A549 (cell line): ENCODE measurements at regions not wholly inside any gene's neighbourhood (a gene's known extent, or its start where the extent isn't known, plus 50 kb on each side); places are given as distances from the start of the nearest gene placed in this dataset.

Experiments used
- ATAC-seq, 2 experiments: fragments of 200-7000 bp in 1 of 2; fragments of >200 bp in 1 of 2; cut with Nextera tagmentation in 1 of 2; cut with Tn5 transposase in 1 of 2; 3 replicates each; pipeline versions ENCODE4 v1.8.0 to v1.9.1; 2018 to 2020; ENCODE audit warnings: mild to moderate bottlenecking in 1 of 2, moderate library complexity in 1 of 2
- CTCF ChIA-PET: fragments of 300-600 bp; sonication (Branson Sonifier 250); formaldehyde crosslinking; extraction: SDS; loops from one replicate; lab custom pipeline; 2021; ENCODE audit warnings: antibody characterized with exemption, inconsistent platforms; lab: Yijun Ruan, JAX
- POLR2A ChIA-PET: fragments of 350-600 bp; formaldehyde crosslinking; extraction: SDS; loops from one replicate; lab custom pipeline; 2021; ENCODE audit warnings: antibody characterized with exemption, inconsistent platforms; lab: Yijun Ruan, JAX
- DNase-seq, 2 experiments: peaks; one replicate each; pipeline versions ENCODE4 v3.0.0 to v3.0.0-alpha.2; 2011 to 2016; ENCODE audit warnings: low read depth in 1 of 2, low spot score in 1 of 2
- FAIRE-seq: peaks from 2 replicates; lab custom pipeline; 2011; peaks lifted over from hg19 to GRCh38; lab: Jason Lieb, UNC
- H3K27ac ChIP-seq, 2 experiments: fragments of >200 bp; sonication (Bioruptor Twin); formaldehyde crosslinking; 3 replicates each; pipeline ENCODE4 v1.5.1; 2016 to 2017
- H3K4me1 ChIP-seq: fragments of >200 bp; sonication (Bioruptor Twin); formaldehyde crosslinking; 3 replicates; pipeline ENCODE4 v1.6.1; 2016
- H3K4me2 ChIP-seq: fragments of >200 bp; sonication (Bioruptor Twin); formaldehyde crosslinking; 3 replicates; pipeline ENCODE4 v1.6.1; 2016
- H3K4me3 ChIP-seq: fragments of >200 bp; sonication (Bioruptor Twin); formaldehyde crosslinking; 3 replicates; pipeline ENCODE4 v1.5.1; 2016
- H3K9me3 ChIP-seq: fragments of >200 bp; sonication (Bioruptor Twin); formaldehyde crosslinking; 3 replicates; pipeline ENCODE4 v1.6.1; 2016
- CBX2 ChIP-seq: fragments of 200-600 bp; sonication (generic); IDR thresholded peaks from 2 replicates; pipeline ENCODE4 v1.6.1; 2016; ENCODE audit warnings: low read depth, mild to moderate bottlenecking, borderline replicate concordance
- CHD4 ChIP-seq: fragments of 200-600 bp; sonication (generic); IDR thresholded peaks from 2 replicates; pipeline ENCODE4 v1.6.1; 2016; ENCODE audit warnings: antibody characterized with exemption, mild to moderate bottlenecking, borderline replicate concordance
- CTCF ChIP-seq: fragments of >200 bp; sonication (Bioruptor Twin); formaldehyde crosslinking; IDR thresholded peaks from 3 replicates; pipeline ENCODE4 v1.5.1; 2016
- EHF ChIP-seq: fragments of 250-450 bp; sonication (Bioruptor Pico); IDR thresholded peaks from 2 replicates; pipeline ENCODE4 v1.5.0; 2020; ENCODE audit warnings: mild to moderate bottlenecking
- EP300 ChIP-seq, 2 experiments: fragments of >200 bp; sonication (Bioruptor Twin); formaldehyde crosslinking; IDR thresholded peaks; 2 replicates in 1 of 2; 3 replicates in 1 of 2; pipeline ENCODE4 v1.6.1; 2016 to 2017
- ESRRA ChIP-seq: fragments of 150-350 bp; IDR thresholded peaks from 2 replicates; pipeline ENCODE4 v1.6.1; 2014; ENCODE audit warnings: mild to moderate bottlenecking, low read length, borderline replicate concordance
- HDAC2 ChIP-seq: fragments of 200-600 bp; sonication (generic); IDR thresholded peaks from 2 replicates; pipeline ENCODE4 v1.6.1; 2016
- HOXB5 ChIP-seq: fragments of 250-450 bp; sonication (Bioruptor Pico); IDR thresholded peaks from 2 replicates; pipeline ENCODE4 v1.5.0; 2020; ENCODE audit warnings: mild to moderate bottlenecking, moderate library complexity
- JUNB ChIP-seq: fragments of >200 bp; sonication (Bioruptor Twin); formaldehyde crosslinking; IDR thresholded peaks from 2 replicates; pipeline ENCODE4 v1.6.1; 2016
- KDM1A ChIP-seq: fragments of 200-600 bp; sonication (generic); IDR thresholded peaks from 2 replicates; pipeline ENCODE4 v1.6.1; 2016; ENCODE audit warnings: low read depth, mild to moderate bottlenecking
- MAZ ChIP-seq: fragments of 150-350 bp; IDR thresholded peaks from 2 replicates; pipeline ENCODE4 v1.6.1; 2014; ENCODE audit warnings: antibody characterized with exemption, low read depth, low read length, borderline replicate concordance
- MYC ChIP-seq: IDR thresholded peaks from 2 replicates; pipeline ENCODE4 v1.6.1; 2012; ENCODE audit warnings: mild to moderate bottlenecking, inconsistent platforms, low read length, improper control_type of control experiment, borderline replicate concordance
- NFE2L2 ChIP-seq: fragments of 150-350 bp; conservative IDR thresholded peaks from 2 replicates; pipeline ENCODE4 v1.6.1; 2014; ENCODE audit warnings: low read length
- NPAS2 ChIP-seq: fragments of 250-450 bp; sonication (Bioruptor Pico); IDR thresholded peaks from 2 replicates; pipeline ENCODE4 v1.8.0; 2022; ENCODE audit warnings: mild to moderate bottlenecking, moderate library complexity, borderline replicate concordance
- RAD21 ChIP-seq, 2 experiments: fragments of >200 bp in 1 of 2; sonication (Bioruptor Twin) in 1 of 2; formaldehyde crosslinking in 1 of 2; IDR thresholded peaks in 1 of 2; conservative IDR thresholded peaks in 1 of 2; 2 replicates in 1 of 2; 3 replicates in 1 of 2; pipeline ENCODE4 v1.6.1; 2012 to 2018; ENCODE audit warnings: inconsistent platforms in 1 of 2
- SMC3 ChIP-seq: fragments of >200 bp; sonication (Bioruptor Twin); formaldehyde crosslinking; IDR thresholded peaks from 3 replicates; pipeline ENCODE4 v1.6.1; 2018; ENCODE audit warnings: inconsistent platforms
- WGBS: methylation state at CpG from one replicate; pipeline ENCODE4 v1.1.6; 2017; ENCODE audit errors: missing lambda C conversion rate; 5-methylcytosine and 5-hydroxymethylcytosine counted together
- TF ChIP-seq, protein P1 (sequence below): fragments of 250-450 bp; sonication (Bioruptor Pico); IDR thresholded peaks from 2 replicates; pipeline ENCODE4 v1.5.0; 2020; ENCODE audit warnings: low read depth, mild to moderate bottlenecking, moderate library complexity
- TF ChIP-seq, protein P2 (sequence below): IDR thresholded peaks from 2 replicates; pipeline ENCODE4 v1.6.1; 2012; ENCODE audit warnings: low read depth, borderline replicate concordance
- TF ChIP-seq, protein P3 (sequence below): fragments of >200 bp; sonication (Bioruptor Twin); formaldehyde crosslinking; IDR thresholded peaks from 3 replicates; pipeline ENCODE4 v1.6.1; 2016

GRCh38 chr6:100118301-100118700 lies 124.3 kb upstream of the MCHR2 start:
- H3K4me3 ChIP-seq = no peak overlapping the region
- ChIA-PET CTCF (no interaction called here), POLR2A (no interaction called here)
- H3K27ac ChIP-seq = no peak overlapping the region
- H3K4me2 ChIP-seq = no peak overlapping the region
- TF ChIP-seq ESRRA (no peak), EHF (no peak), EP300 (IDR thresholded peaks at IDR 0.05) (no peak), HOXB5 (no peak), MYC (no peak), KDM1A (no peak), JUNB (no peak), NFE2L2 (no peak)
- TF ChIP-seq, protein P1, sequence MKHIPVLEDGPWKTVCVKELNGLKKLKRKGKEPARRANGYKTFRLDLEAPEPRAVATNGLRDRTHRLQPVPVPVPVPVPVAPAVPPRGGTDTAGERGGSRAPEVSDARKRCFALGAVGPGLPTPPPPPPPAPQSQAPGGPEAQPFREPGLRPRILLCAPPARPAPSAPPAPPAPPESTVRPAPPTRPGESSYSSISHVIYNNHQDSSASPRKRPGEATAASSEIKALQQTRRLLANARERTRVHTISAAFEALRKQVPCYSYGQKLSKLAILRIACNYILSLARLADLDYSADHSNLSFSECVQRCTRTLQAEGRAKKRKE = no peak
- no peaks in the 10 kb centered on the region for H3K9me3 ChIP-seq
- no peak for ATAC-seq
- no peak for DNase-seq
- H3K4me1 ChIP-seq = no peaks in the 10 kb centered on the region
- FAIRE-seq = no peak
- WGBS = 88% methylated on average over 2 of the region's 2 CpGs

- WGBS = 82% methylated on average over 5 of the region's 5 CpGs
- Histone ChIP-seq H3K4me3 (no peak overlapping the region), H3K4me1 (no peaks in the 10 kb centered on the region), H3K27ac (no peak overlapping the region), H3K9me3 (no peaks in the 10 kb centered on the region), H3K4me2 (no peak overlapping the region)
- DNase-seq = no peak
- ChIA-PET POLR2A (no interaction called here), CTCF (interaction anchor here (0.8 to 5.3 kb wide), 12 partner anchors 9 to 541 kb away, joined by 3 to 36 read pairs (median 5); no protein-coding TSS in a partner anchor)
- TF ChIP-seq, protein P2, sequence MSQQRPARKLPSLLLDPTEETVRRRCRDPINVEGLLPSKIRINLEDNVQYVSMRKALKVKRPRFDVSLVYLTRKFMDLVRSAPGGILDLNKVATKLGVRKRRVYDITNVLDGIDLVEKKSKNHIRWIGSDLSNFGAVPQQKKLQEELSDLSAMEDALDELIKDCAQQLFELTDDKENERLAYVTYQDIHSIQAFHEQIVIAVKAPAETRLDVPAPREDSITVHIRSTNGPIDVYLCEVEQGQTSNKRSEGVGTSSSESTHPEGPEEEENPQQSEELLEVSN = no peak
- TF ChIP-seq NPAS2 (CRISPR knock-in tag) = no peak
- TF ChIP-seq KDM1A = no peak
- TF ChIP-seq, protein P1 = no peak
- no peak for FAIRE-seq
- no peak for ATAC-seq
Observed at GRCh38 chr6:100117680-100118079, 123.7 kb upstream of the MCHR2 start.

GRCh38 chr6:100116411-100117194 lies 122.6 kb upstream of the MCHR2 start:
- peak; percentile 23 to 67 for DNase-seq
- Histone ChIP-seq H3K9me3 (no peaks in the 10 kb centered on the region), H3K4me3 (no peak overlapping the region), H3K4me2 (no peak overlapping the region), H3K4me1 (no peaks in the 10 kb centered on the region), H3K27ac (no peak overlapping the region; a peak in 1 of 6 replicates)
- FAIRE-seq = no peak
- CTCF ChIA-PET = interaction anchor here (0.6 to 5.3 kb wide), 26 partner anchors 9 to 548 kb away, joined by 3 to 36 read pairs (median 4); no protein-coding TSS in a partner anchor
- WGBS = 6% methylated on average over 4 of the region's 4 CpGs
- ATAC-seq = peak; percentile 70 to 89; a peak in 5 of 6 replicates
- TF ChIP-seq CBX2 (no peak), SMC3 (peak; percentile 94), CHD4 (no peak), CTCF (peak; percentile 83), RAD21 (conservative IDR thresholded peaks at IDR 0.05 in 1 of 2, IDR thresholded peaks at IDR 0.05 in 1 of 2) (peak; percentile 88 to 90), HDAC2 (no peak), MAZ (no peak)
- TF ChIP-seq, protein P3, sequence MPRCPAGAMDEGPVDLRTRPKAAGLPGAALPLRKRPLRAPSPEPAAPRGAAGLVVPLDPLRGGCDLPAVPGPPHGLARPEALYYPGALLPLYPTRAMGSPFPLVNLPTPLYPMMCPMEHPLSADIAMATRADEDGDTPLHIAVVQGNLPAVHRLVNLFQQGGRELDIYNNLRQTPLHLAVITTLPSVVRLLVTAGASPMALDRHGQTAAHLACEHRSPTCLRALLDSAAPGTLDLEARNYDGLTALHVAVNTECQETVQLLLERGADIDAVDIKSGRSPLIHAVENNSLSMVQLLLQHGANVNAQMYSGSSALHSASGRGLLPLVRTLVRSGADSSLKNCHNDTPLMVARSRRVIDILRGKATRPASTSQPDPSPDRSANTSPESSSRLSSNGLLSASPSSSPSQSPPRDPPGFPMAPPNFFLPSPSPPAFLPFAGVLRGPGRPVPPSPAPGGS = no peak
- TF ChIP-seq, protein P1 = no peak
- POLR2A ChIA-PET = no interaction called here
